D341Med (cell line): ENCODE measurements at regions not wholly inside any gene's neighbourhood (a gene's known extent, or its start where the extent isn't known, plus 50 kb on each side); places are given as distances from the start of the nearest gene placed in this dataset.

Experiments used
- DNase-seq: peaks from one replicate; pipeline ENCODE4 v3.0.0; 2012; ENCODE audit warnings: low spot score

GRCh38 chr5:64110222-64110621 lies 55.4 kb upstream of the RNF180 start:
- DNase-seq, result no peak

- DNase-seq, result no peak
Measured at GRCh38 chr5:64108674-64109073, 57.0 kb upstream of the RNF180 start.

GRCh38 chr5:64100203-64100602 lies 65.4 kb upstream of the RNF180 start:
- DNase-seq, result no peak

GRCh38 chr5:64096771-64097170 lies 68.9 kb upstream of the RNF180 start:
- peak; percentile 53 for DNase-seq

GRCh38 chr5:64077589-64077988 lies 88.1 kb upstream of the RNF180 start:
- DNase-seq, result no peak

- DNase-seq, result peak; percentile 61
Measured at GRCh38 chr5:64074533-64074932, 91.1 kb upstream of the RNF180 start.

GRCh38 chr5:64069486-64069885 lies 96.2 kb upstream of the RNF180 start:
- no peak for DNase-seq

GRCh38 chr5:64050296-64050695 lies 88.1 kb upstream of the HTR1A start:
- no peak for DNase-seq

- no peak for DNase-seq
Measured at GRCh38 chr5:64040490-64040889, 78.2 kb upstream of the HTR1A start.

- DNase-seq, result no peak
Measured at GRCh38 chr5:64026493-64026892, 64.2 kb upstream of the HTR1A start.

GRCh38 chr5:64019746-64020145 lies 57.5 kb upstream of the HTR1A start:
- peak; percentile 58 for DNase-seq

- peak; percentile 10 for DNase-seq
Measured at GRCh38 chr5:64018966-64019365, 56.7 kb upstream of the HTR1A start.

- DNase-seq, result no peak
Measured at GRCh38 chr5:64015824-64016223, 53.6 kb upstream of the HTR1A start.
